Gastroesophageal sphincter (tissue), 3 donors: ENCODE measurements at regions not wholly inside any gene's neighbourhood (a gene's known extent, or its start where the extent isn't known, plus 50 kb on each side); places are given as distances from the start of the nearest gene placed in this dataset.

Source experiments
- POLR2A ChIP-seq, 2 donors: fragments of 450-650 bp; IDR thresholded peaks; one replicate each; pipeline ENCODE4 v1.6.1; 2017; ENCODE audit warnings: antibody characterized with exemption in 2 of 2, mild to moderate bottlenecking in 2 of 2, moderate library complexity in 1 of 2
- TF ChIP-seq, protein P1 (sequence below), 4 experiments: fragments of 200-600 bp in 2 of 4; fragments of 450-650 bp in 2 of 4; sonication (generic) in 1 of 4; IDR thresholded peaks; one replicate each; pipeline ENCODE4 v1.5.1; 2017 to 2019; ENCODE audit warnings: antibody characterized with exemption in 4 of 4, mild to moderate bottlenecking in 2 of 4, moderate library complexity in 2 of 4

- TF ChIP-seq POLR2A (IDR thresholded peaks at IDR 0.05): no peak
- TF ChIP-seq, protein P1, sequence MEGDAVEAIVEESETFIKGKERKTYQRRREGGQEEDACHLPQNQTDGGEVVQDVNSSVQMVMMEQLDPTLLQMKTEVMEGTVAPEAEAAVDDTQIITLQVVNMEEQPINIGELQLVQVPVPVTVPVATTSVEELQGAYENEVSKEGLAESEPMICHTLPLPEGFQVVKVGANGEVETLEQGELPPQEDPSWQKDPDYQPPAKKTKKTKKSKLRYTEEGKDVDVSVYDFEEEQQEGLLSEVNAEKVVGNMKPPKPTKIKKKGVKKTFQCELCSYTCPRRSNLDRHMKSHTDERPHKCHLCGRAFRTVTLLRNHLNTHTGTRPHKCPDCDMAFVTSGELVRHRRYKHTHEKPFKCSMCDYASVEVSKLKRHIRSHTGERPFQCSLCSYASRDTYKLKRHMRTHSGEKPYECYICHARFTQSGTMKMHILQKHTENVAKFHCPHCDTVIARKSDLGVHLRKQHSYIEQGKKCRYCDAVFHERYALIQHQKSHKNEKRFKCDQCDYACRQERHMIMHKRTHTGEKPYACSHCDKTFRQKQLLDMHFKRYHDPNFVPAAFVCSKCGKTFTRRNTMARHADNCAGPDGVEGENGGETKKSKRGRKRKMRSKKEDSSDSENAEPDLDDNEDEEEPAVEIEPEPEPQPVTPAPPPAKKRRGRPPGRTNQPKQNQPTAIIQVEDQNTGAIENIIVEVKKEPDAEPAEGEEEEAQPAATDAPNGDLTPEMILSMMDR (IDR thresholded peaks at IDR 0.05): no peak
Observed at GRCh38 chr20:17866234-17867001, 102.2 kb downstream of the SNX5 start.
